NOMO-1 treated with dmso at 0.1 percent for 144 hours (cell line): ENCODE measurements at regions not wholly inside any gene's neighbourhood (a gene's known extent, or its start where the extent isn't known, plus 50 kb on each side); places are given as distances from the start of the nearest gene placed in this dataset.

Experiments used
- DNase-seq: peaks from one replicate; lab custom pipeline; 2025; ENCODE audit not compliant: unreplicated experiment; lab: John Stamatoyannopoulos, UW

GRCh38 chr4:14855719-14856061, 146.6 kb upstream of the CPEB2 start:
- no peak for DNase-seq

- peak; percentile 77 for DNase-seq
Observed at GRCh38 chr4:14856062-14856933, 146.0 kb upstream of the CPEB2 start.

- DNase-seq = no peak
Observed at GRCh38 chr4:14856934-14857235, 145.4 kb upstream of the CPEB2 start.

GRCh38 chr4:14857475-14857874, 144.8 kb upstream of the CPEB2 start:
- DNase-seq = no peak

GRCh38 chr4:14857981-14858380, 144.3 kb upstream of the CPEB2 start:
- DNase-seq = peak; percentile 17

GRCh38 chr4:14862891-14863290, 139.4 kb upstream of the CPEB2 start:
- no peak for DNase-seq

- no peak for DNase-seq
Observed at GRCh38 chr4:14863418-14864364, 138.6 kb upstream of the CPEB2 start.

GRCh38 chr4:14864365-14865030, 137.8 kb upstream of the CPEB2 start:
- peak; percentile 46 for DNase-seq

- no peak for DNase-seq
Observed at GRCh38 chr4:14865031-14865366, 137.3 kb upstream of the CPEB2 start.

- DNase-seq = no peak
Observed at GRCh38 chr4:14865804-14866203, 136.5 kb upstream of the CPEB2 start.

- DNase-seq = no peak
Observed at GRCh38 chr4:14867847-14868246, 134.4 kb upstream of the CPEB2 start.

- DNase-seq = no peak
Observed at GRCh38 chr4:14868426-14869395, 133.6 kb upstream of the CPEB2 start.

- DNase-seq = no peak
Observed at GRCh38 chr4:14871676-14872430, 130.4 kb upstream of the CPEB2 start.

GRCh38 chr4:14874990-14875389, 127.3 kb upstream of the CPEB2 start:
- DNase-seq = no peak

GRCh38 chr4:14877246-14878225, 124.7 kb upstream of the CPEB2 start:
- DNase-seq = peak; percentile 97

- DNase-seq = no peak
Observed at GRCh38 chr4:14878681-14879080, 123.6 kb upstream of the CPEB2 start.

- DNase-seq = no peak
Observed at GRCh38 chr4:14879683-14880082, 122.6 kb upstream of the CPEB2 start.

- no peak for DNase-seq
Observed at GRCh38 chr4:14880805-14881204, 121.5 kb upstream of the CPEB2 start.

GRCh38 chr4:14883166-14883565, 119.1 kb upstream of the CPEB2 start:
- DNase-seq = no peak
